IMR-90 (cell line): ENCODE measurements at regions not wholly inside any gene's neighbourhood (a gene's known extent, or its start where the extent isn't known, plus 50 kb on each side); places are given as distances from the start of the nearest gene placed in this dataset.

Source experiments
- ATAC-seq: fragments of 200-7000 bp; cut with Tn5 transposase; 2 replicates; pipeline ENCODE4 v1.9.1; 2020; ENCODE audit warnings: low read depth, mild to moderate bottlenecking, moderate library complexity
- BruUV-seq: library from RNA; stranded (reverse); fragments of 400-500 nt; replicated peaks from 2 replicates; lab custom pipeline; 2021; lab: Mats Ljungman, UMichigan
- CTCF ChIA-PET: fragments of 300-600 bp; formaldehyde crosslinking; extraction: SDS; loops from one replicate; lab custom pipeline; 2021; ENCODE audit warnings: antibody characterized with exemption; lab: Yijun Ruan, JAX
- POLR2A ChIA-PET: fragments of 300-600 bp; sonication (Branson Sonifier 250); formaldehyde crosslinking; loops from one replicate; lab custom pipeline; 2022; ENCODE audit warnings: antibody characterized with exemption; ENCODE audit not compliant: unreplicated experiment; lab: Charles Lee
- DNase-seq: peaks from one replicate; pipeline ENCODE4 v3.0.0; 2013
- H2AFZ ChIP-seq: replicated peaks from 2 replicates; pipeline ENCODE3; 2013; ENCODE audit warnings: low read length, mild to moderate bottlenecking; ENCODE audit not compliant: poor library complexity
- H2AK5ac ChIP-seq: 2 replicates; pipeline ENCODE4 v1.6.1; 2013; ENCODE audit warnings: low read depth, low read length, inconsistent platforms
- H2AK9ac ChIP-seq: replicated peaks from 2 replicates; pipeline ENCODE3; 2013; ENCODE audit warnings: mild to moderate bottlenecking, low read depth, low read length, moderate library complexity; ENCODE audit not compliant: poor library complexity
- H2BK120ac ChIP-seq: 2 replicates; pipeline ENCODE4 v1.6.1; 2013; ENCODE audit warnings: low read depth, low read length, inconsistent platforms
- H2BK15ac ChIP-seq: 3 replicates; pipeline ENCODE4 v1.6.1; 2013; ENCODE audit warnings: low read depth, low read length, inconsistent platforms
- H2BK20ac ChIP-seq: 2 replicates; pipeline ENCODE4 v1.6.1; 2013; ENCODE audit warnings: low read depth, mild to moderate bottlenecking, inconsistent platforms, low read length, moderate library complexity
- H2BK5ac ChIP-seq: 2 replicates; pipeline ENCODE4 v1.6.1; 2013; ENCODE audit warnings: mild to moderate bottlenecking, low read depth, low read length, inconsistent platforms; ENCODE audit not compliant: poor library complexity, severe bottlenecking
- H3K14ac ChIP-seq: replicated peaks from 2 replicates; pipeline ENCODE4 v1.6.1; 2013; ENCODE audit warnings: low read depth, low read length, inconsistent platforms
- H3K18ac ChIP-seq: 2 replicates; pipeline ENCODE4 v1.6.1; 2013; ENCODE audit warnings: low read depth, low read length, control low read depth
- H3K23ac ChIP-seq: 2 replicates; pipeline ENCODE4 v1.6.1; 2013; ENCODE audit warnings: low read depth, low read length, inconsistent platforms
- H3K27ac ChIP-seq: 2 replicates; pipeline ENCODE4 v1.5.1; 2013; ENCODE audit warnings: mild to moderate bottlenecking, control low read depth, low read length; ENCODE audit not compliant: insufficient read depth
- H3K27me3 ChIP-seq: 2 replicates; pipeline ENCODE4 v1.6.1; 2013; ENCODE audit warnings: low read length; ENCODE audit not compliant: control insufficient read depth, insufficient read depth
- H3K36me3 ChIP-seq: 2 replicates; pipeline ENCODE4 v1.6.1; 2013; ENCODE audit warnings: low read length, mixed read lengths; ENCODE audit not compliant: control insufficient read depth, insufficient read depth
- H3K4ac ChIP-seq: 2 replicates; pipeline ENCODE4 v1.6.1; 2013; ENCODE audit warnings: low read depth, low read length, inconsistent platforms
- H3K4me1 ChIP-seq: 2 replicates; pipeline ENCODE4 v1.6.1; 2013; ENCODE audit warnings: low read length, mixed read lengths; ENCODE audit not compliant: control insufficient read depth, insufficient read depth
- H3K4me2 ChIP-seq: 2 replicates; pipeline ENCODE4 v1.6.1; 2013; ENCODE audit warnings: low read depth, mild to moderate bottlenecking, control low read depth, low read length, moderate library complexity
- H3K4me3 ChIP-seq: 2 replicates; pipeline ENCODE4 v1.5.1; 2013; ENCODE audit warnings: low read depth, mild to moderate bottlenecking, control low read depth, low read length, moderate library complexity; ENCODE audit not compliant: insufficient read depth
- H3K56ac ChIP-seq: 2 replicates; pipeline ENCODE4 v1.6.1; 2013; ENCODE audit warnings: low read length, inconsistent platforms; ENCODE audit not compliant: insufficient read depth; ENCODE audit errors: extremely low read depth
- H3K79me1 ChIP-seq, 2 experiments: 2 replicates each; pipeline ENCODE4 v1.6.1; 2013; ENCODE audit warnings: low read length in 2 of 2, inconsistent platforms in 1 of 2, low read depth in 1 of 2
- H3K9ac ChIP-seq: 2 replicates; pipeline ENCODE4 v1.6.1; 2013; ENCODE audit warnings: low read depth, low read length, control low read depth
- H3K9me1 ChIP-seq: 2 replicates; pipeline ENCODE4 v1.6.1; 2013; ENCODE audit warnings: low read length, inconsistent platforms; ENCODE audit not compliant: insufficient read depth
- H3K9me3 ChIP-seq: 2 replicates; pipeline ENCODE4 v1.6.1; 2013; ENCODE audit warnings: low read length; ENCODE audit not compliant: control insufficient read depth, insufficient read depth
- H4K20me1 ChIP-seq: 2 replicates; pipeline ENCODE4 v1.6.1; 2013; ENCODE audit warnings: low read length, inconsistent platforms; ENCODE audit not compliant: insufficient read depth
- H4K5ac ChIP-seq: 2 replicates; pipeline ENCODE4 v1.6.1; 2013; ENCODE audit warnings: mild to moderate bottlenecking, low read depth, low read length, control low read depth
- H4K8ac ChIP-seq, 2 experiments: 2 replicates each; pipeline ENCODE4 v1.6.1; 2013; ENCODE audit warnings: low read depth in 2 of 2, low read length in 2 of 2, control low read depth in 1 of 2, inconsistent platforms in 1 of 2
- H4K91ac ChIP-seq: 2 replicates; pipeline ENCODE4 v1.6.1; 2013; ENCODE audit warnings: low read depth, low read length, inconsistent platforms; ENCODE audit not compliant: insufficient read depth
- BHLHE40 ChIP-seq: fragments of 150-350 bp; IDR thresholded peaks from 2 replicates; pipeline ENCODE4 v1.6.1; 2016; ENCODE audit warnings: mild to moderate bottlenecking, low read depth, low read length
- CHD1 ChIP-seq: IDR thresholded peaks from 2 replicates; pipeline ENCODE4 v1.6.1; 2012; ENCODE audit warnings: low read depth, low read length, improper control_type of control experiment
- MAFK ChIP-seq: IDR thresholded peaks from 2 replicates; pipeline ENCODE4 v1.6.1; 2012; ENCODE audit warnings: low read depth, low read length, improper control_type of control experiment
- MXI1 ChIP-seq: IDR thresholded peaks from 2 replicates; pipeline ENCODE4 v1.6.1; 2012; ENCODE audit warnings: low read depth, mild to moderate bottlenecking, low read length, moderate library complexity, borderline replicate concordance
- NFE2L2 ChIP-seq: fragments of 150-350 bp; IDR thresholded peaks from 2 replicates; pipeline ENCODE4 v1.6.1; 2016; ENCODE audit warnings: low read depth, mild to moderate bottlenecking, low read length
- POLR2A ChIP-seq: IDR thresholded peaks from 2 replicates; pipeline ENCODE4 v1.6.1; 2012; ENCODE audit warnings: mild to moderate bottlenecking, low read depth, low read length
- RAD21 ChIP-seq: IDR thresholded peaks from 2 replicates; pipeline ENCODE4 v1.6.1; 2012; ENCODE audit warnings: low read length, improper control_type of control experiment
- RFX5 ChIP-seq: IDR thresholded peaks from 2 replicates; pipeline ENCODE4 v1.8.0; 2012; ENCODE audit warnings: low read depth, mild to moderate bottlenecking, low read length, moderate library complexity
- SMC3 ChIP-seq: fragments of 150-350 bp; IDR thresholded peaks from 2 replicates; pipeline ENCODE4 v1.6.1; 2016; ENCODE audit warnings: low read depth, mild to moderate bottlenecking, antibody characterized with exemption, low read length, moderate library complexity
- WGBS, 2 experiments: methylation state at CpG; one replicate each; pipeline versions ENCODE4 v1.1.5 to v1.1.7; 2013; ENCODE audit warnings: missing lambda C conversion rate in 2 of 2; ENCODE audit not compliant: insufficient read length in 1 of 2; ENCODE audit errors: extremely low coverage in 2 of 2; 5-methylcytosine and 5-hydroxymethylcytosine counted together
- dilution Hi-C: fragments of 300-500 bp; cut with HindIII; formaldehyde crosslinking; loops from one replicate; pipeline ENCODE4 v1.14.3; 2018; ENCODE audit warnings: low sequenced_read_pairs; ENCODE audit not compliant: unreplicated experiment
- in situ Hi-C: fragments of 300-500 bp; cut with MboI; formaldehyde crosslinking; loops from 3 replicates; pipeline ENCODE4 v1.14.3; 2019; ENCODE audit warnings: low sequenced_read_pairs, inconsistent platforms, mixed read lengths
- intact Hi-C: fragments of 100-400 bp; cut with micrococcal nuclease; formaldehyde crosslinking; loops from 2 replicates; pipeline ENCODE4 v1.10.0; 2022
- TF ChIP-seq, protein P1 (sequence below): fragments of 150-350 bp; IDR thresholded peaks from 2 replicates; pipeline ENCODE4 v1.6.1; 2017; ENCODE audit warnings: mild to moderate bottlenecking, antibody characterized with exemption, low read length, low read depth
- TF ChIP-seq, protein P2 (sequence below): fragments of 150-350 bp; IDR thresholded peaks from 2 replicates; pipeline ENCODE4 v1.6.1; 2016; ENCODE audit warnings: low read depth, mild to moderate bottlenecking, low read length, moderate library complexity, borderline replicate concordance
- TF ChIP-seq, protein P3 (sequence below): conservative IDR thresholded peaks from 2 replicates; pipeline ENCODE4 v1.5.1; 2012; ENCODE audit warnings: mild to moderate bottlenecking, low read depth, low read length, improper control_type of control experiment

GRCh38 chr3:80543154-80543553 is 775.4 kb upstream of the ROBO1 start:
- POLR2A ChIA-PET: no interaction called here
- no peaks in the 10 kb centered on the region for H3K27me3 ChIP-seq
- no peak overlapping the region for H3K4me3 ChIP-seq
- no peak overlapping the region for H3K14ac ChIP-seq
- H3K9me3 ChIP-seq: no peaks in the 10 kb centered on the region
- no peak overlapping the region for H2AK5ac ChIP-seq
- H3K9ac ChIP-seq: no peak overlapping the region
- no peak overlapping the region for H2BK5ac ChIP-seq
- intact Hi-C loops (no loop called here), dilution Hi-C loops (no loop called here), in situ Hi-C loops (no loop called here)
- H3K23ac ChIP-seq: no peak overlapping the region
- H4K20me1 ChIP-seq: no peaks in the 10 kb centered on the region
- no peaks in the 10 kb centered on the region for H3K4me1 ChIP-seq
- no peak overlapping the region for H2BK20ac ChIP-seq
- H3K4me2 ChIP-seq: no peak overlapping the region
- no peak overlapping the region for H2BK15ac ChIP-seq
- H2AK9ac ChIP-seq: no peak overlapping the region
- no CpG with 5 or more reads among the region's 2 CpGs for WGBS, 2 experiments
- no peaks in the 10 kb centered on the region for H3K79me1 ChIP-seq
- no peak overlapping the region for H3K4ac ChIP-seq
- H3K9me1 ChIP-seq: no peaks in the 10 kb centered on the region
- no peak overlapping the region for H4K8ac ChIP-seq
- TF ChIP-seq CHD1: no peak
- no peak for TF ChIP-seq MXI1
- TF ChIP-seq POLR2A: no peak
- TF ChIP-seq BHLHE40: no peak
- TF ChIP-seq MAFK: no peak
- TF ChIP-seq, protein P1, sequence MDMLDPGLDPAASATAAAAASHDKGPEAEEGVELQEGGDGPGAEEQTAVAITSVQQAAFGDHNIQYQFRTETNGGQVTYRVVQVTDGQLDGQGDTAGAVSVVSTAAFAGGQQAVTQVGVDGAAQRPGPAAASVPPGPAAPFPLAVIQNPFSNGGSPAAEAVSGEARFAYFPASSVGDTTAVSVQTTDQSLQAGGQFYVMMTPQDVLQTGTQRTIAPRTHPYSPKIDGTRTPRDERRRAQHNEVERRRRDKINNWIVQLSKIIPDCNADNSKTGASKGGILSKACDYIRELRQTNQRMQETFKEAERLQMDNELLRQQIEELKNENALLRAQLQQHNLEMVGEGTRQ: no peak
- TF ChIP-seq, protein P2, sequence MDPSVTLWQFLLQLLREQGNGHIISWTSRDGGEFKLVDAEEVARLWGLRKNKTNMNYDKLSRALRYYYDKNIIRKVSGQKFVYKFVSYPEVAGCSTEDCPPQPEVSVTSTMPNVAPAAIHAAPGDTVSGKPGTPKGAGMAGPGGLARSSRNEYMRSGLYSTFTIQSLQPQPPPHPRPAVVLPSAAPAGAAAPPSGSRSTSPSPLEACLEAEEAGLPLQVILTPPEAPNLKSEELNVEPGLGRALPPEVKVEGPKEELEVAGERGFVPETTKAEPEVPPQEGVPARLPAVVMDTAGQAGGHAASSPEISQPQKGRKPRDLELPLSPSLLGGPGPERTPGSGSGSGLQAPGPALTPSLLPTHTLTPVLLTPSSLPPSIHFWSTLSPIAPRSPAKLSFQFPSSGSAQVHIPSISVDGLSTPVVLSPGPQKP: no peak
- TF ChIP-seq NFE2L2: no peak
- TF ChIP-seq SMC3: no peak
- no peak for TF ChIP-seq RFX5
- TF ChIP-seq RAD21: no peak
- TF ChIP-seq, protein P3, sequence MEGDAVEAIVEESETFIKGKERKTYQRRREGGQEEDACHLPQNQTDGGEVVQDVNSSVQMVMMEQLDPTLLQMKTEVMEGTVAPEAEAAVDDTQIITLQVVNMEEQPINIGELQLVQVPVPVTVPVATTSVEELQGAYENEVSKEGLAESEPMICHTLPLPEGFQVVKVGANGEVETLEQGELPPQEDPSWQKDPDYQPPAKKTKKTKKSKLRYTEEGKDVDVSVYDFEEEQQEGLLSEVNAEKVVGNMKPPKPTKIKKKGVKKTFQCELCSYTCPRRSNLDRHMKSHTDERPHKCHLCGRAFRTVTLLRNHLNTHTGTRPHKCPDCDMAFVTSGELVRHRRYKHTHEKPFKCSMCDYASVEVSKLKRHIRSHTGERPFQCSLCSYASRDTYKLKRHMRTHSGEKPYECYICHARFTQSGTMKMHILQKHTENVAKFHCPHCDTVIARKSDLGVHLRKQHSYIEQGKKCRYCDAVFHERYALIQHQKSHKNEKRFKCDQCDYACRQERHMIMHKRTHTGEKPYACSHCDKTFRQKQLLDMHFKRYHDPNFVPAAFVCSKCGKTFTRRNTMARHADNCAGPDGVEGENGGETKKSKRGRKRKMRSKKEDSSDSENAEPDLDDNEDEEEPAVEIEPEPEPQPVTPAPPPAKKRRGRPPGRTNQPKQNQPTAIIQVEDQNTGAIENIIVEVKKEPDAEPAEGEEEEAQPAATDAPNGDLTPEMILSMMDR: no peak
- no peak overlapping the region for H3K56ac ChIP-seq
- H4K91ac ChIP-seq: no peak overlapping the region
- no peak overlapping the region for H3K27ac ChIP-seq
- no peak overlapping the region for H2AFZ ChIP-seq
- CTCF ChIA-PET: no interaction called here
- H3K36me3 ChIP-seq: no peaks in the 10 kb centered on the region
- H3K18ac ChIP-seq: no peak overlapping the region
- no peak overlapping the region for H4K5ac ChIP-seq
- DNase-seq: no peak
- ATAC-seq: no peak
- H2BK120ac ChIP-seq: no peak overlapping the region
- no TSS peak for BruUV-seq
